HG03520 (cell line): ENCODE measurements at regions not wholly inside any gene's neighbourhood (a gene's known extent, or its start where the extent isn't known, plus 50 kb on each side); places are given as distances from the start of the nearest gene placed in this dataset.
"Not testable (repeated sequence)": the region's sequence is repeated elsewhere in the genome, so short reads cannot be mapped to it uniquely, and the experiment has no call there.

Source experiments
- ATAC-seq: cut with Tn5 transposase; IDR thresholded peaks from one replicate; pipeline ENCODE4 v1.9.1; 2021; ENCODE audit warnings: mild to moderate bottlenecking, moderate library complexity; ENCODE audit not compliant: unreplicated experiment

DNA sequence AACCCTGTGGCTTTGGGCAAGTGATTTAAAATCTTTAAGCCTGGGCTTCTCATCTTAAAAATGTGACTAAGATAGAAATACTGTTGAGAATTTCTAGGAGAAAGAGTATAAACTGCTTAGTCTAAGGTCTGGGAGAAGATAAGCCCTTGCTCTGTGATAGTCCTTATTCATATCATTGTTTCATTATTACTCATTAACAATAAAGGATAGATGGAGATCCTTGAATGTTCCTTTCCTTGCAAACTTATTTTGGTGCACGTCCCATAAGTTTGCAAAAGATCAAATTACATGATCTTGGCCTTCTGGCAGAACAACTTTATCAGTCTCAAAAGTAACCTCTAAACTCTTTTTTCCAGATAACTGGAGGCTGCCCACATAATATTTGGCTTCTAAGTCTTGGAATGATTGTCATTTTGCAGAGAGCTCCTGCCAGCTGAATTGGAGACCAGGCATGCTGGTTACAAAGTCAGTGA, 138.3 kb downstream of the FAM124B start:
- ATAC-seq = no peak

- no peak for ATAC-seq
These were observed 140.6 kb downstream of the FAM124B start for GRCh38 chr2:224261326-224261725.

DNA sequence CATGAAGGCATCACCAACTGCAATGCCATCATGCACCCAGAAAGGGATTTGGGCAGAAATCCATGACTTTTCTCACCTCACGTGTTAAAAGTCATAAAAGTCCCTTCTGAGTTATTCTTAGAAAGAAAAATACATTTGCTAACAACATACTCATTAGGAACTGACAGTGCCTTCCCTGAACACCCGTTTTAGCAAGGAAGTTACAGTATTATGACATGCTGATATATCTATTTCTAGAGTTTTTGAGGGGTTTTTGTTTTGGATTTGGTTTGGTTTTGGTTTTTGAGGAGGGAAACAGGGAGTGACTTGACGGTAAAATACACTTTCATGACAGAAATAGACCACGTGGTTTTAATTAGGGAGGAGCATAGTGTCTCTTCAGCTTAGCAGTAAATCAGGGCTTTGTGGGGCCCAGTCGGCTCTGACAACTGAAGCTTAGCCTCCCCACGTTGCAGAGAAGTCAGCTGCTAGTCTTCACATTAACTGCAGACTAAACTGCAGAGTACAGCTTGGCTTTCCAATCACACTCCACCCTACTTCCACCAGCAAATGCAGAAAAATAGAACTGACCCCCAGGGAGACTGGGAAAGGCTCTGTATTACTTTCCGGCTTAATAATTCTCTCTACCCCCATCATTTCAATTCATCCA, 141.4 kb downstream of the FAM124B start:
- ATAC-seq = no peak

DNA sequence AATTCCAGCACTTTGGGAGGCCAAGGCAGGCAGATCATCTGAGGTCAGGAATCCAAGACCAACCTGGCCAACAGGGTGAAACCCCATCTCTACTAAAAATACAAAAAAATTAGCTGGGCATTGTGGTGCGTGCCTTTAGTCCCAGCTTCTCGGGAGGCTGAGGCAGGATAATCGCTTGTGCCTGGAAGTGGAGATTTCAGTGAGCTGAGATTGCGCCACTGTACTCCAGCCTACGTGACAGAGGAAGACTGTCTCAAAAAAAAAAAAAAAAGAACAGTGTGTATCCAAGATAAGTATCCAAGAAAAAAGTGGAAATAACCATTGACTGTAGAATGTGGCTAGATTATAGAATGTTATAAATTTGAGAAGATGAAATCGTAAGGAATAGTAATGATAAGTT, 142.1 kb downstream of the FAM124B start:
- no peak for ATAC-seq

GRCh38 chr2:224258059-224258458, 143.8 kb downstream of the FAM124B start:
- no peak for ATAC-seq

DNA sequence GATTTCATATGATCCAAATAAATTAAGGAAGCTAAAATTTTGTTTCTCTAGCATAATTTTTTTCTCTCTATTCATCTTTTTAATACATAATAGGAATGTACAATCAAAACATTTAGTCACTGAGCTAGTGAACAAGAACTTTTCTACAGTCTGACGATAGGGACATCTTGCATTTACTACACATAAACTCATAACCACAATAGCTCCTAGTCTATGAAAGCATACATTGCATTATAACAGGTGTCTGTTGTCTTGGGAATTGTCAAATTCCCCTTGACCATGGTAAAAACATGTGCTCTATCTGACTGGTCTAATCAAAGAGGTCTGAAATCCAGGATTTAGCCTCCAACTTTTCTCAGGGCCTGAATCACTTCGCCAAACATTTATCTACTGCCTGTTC, 144.8 kb downstream of the FAM124B start:
- ATAC-seq = no peak

GRCh38 chr2:224253464-224253863, 148.4 kb downstream of the FAM124B start:
- no peak for ATAC-seq

DNA sequence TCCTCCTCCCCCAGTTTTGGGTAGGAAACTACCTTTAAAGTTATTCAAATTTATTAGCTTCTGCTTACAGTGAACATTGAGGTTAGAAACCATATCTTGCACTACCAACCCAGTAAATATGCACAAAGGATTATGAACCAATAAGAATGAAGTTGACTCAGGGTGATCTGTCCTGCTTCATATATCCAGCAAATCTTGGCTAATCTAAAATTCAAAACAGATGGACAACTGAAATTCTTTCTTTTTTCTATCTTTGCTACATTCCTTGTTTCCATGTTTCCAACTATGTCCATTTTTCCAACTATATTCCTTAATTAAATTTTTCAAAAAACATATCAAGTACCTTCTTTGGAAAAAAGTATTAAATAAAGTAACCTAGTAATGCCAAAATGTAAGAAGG, 149.3 kb downstream of the FAM124B start:
- ATAC-seq = no peak

DNA sequence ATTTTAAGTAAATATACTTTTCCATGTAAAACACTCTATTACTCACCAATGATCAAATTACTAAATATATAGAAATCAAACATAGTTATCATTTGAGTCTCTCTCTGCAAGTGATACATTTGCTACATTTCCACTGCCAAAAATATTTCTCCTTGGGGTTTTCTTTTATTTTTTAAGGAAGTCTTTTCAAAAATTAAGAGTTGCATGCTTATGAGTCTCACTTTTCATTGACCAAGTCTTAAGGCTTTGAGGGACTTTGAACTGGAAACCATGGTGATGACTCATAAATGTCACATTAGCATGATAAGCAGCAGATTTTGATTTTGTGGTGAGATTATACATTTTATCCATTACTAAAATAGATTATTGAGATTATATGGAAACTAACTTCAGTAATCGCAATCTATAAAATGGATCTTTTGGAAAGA, 152.9 kb downstream of the FAM124B start:
- ATAC-seq = no peak

- ATAC-seq = no peak
These were observed 159.3 kb downstream of the FAM124B start for GRCh38 chr2:224242561-224242960.

GRCh38 chr2:224241812-224242211, 160.1 kb downstream of the FAM124B start:
- ATAC-seq = no peak

DNA sequence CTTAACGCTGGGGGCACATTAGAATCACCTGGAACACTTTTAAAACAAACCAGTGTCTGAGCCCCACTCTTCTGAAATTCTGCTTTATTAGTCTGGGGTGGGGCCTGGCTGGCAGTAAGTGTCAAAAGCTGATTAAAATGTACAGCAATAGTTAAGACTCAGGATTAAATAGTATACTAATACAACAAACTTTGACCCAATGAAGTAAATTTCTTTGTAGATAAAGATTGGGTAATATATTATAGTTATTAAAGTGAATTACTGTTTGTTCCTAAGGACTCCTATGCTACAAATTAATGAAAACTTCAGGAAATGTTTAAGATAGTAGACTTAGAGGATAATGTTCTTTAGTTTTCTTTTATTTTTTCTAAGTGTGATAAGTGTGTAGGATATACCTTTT, 160.9 kb downstream of the FAM124B start:
- no peak for ATAC-seq

GRCh38 chr2:224223851-224224555, 177.9 kb downstream of the FAM124B start:
- ATAC-seq = no peak

- no peak for ATAC-seq
These were observed 178.9 kb downstream of the FAM124B start for GRCh38 chr2:224222974-224223373.

GRCh38 chr2:224222291-224222690, 179.6 kb downstream of the FAM124B start:
- ATAC-seq = no peak

DNA sequence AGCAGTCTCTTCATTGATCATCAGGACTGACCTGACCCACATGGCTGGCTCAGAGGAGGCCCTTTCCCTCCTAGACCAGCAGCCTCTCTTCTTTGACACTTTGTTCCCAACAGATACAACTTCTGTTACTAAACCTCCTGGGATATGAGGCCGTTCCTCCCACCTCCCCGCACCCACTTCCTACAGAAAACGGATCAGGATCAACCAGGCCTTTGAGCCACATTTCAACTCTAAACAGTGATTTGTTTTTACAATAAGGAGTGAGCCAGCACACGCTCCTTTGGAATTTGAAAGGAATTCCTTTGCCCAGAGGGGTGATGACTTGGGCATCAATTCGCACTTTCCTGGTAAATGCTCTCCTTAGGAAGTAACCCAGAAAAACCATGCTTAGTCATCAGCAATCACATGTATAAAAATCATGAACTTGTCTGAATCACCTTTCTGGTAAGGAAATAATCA, 180.4 kb downstream of the FAM124B start:
- no peak for ATAC-seq

GRCh38 chr2:224220586-224221255, 181.2 kb downstream of the FAM124B start:
- no peak for ATAC-seq

DNA sequence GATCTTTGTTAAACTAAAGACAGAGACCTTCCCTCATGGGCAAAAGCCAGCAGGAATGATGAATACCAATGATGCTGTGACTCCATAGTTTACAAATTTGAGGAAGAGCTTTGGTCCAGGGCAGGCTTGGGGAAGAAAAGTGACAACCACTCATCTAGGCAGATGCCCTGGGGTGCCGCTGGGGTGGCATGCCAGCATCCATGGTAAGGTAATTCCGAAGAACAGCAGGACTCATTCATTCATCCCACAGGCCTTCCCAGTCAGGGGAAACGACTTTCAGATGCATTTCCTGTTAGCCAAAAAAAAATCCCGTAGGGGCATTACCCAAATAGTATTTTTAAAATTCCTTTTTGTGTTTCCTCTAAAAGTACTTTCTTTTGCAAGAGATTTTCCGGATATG, 180.7 kb upstream of the SERPINE2 start:
- ATAC-seq = no peak

GRCh38 chr2:224217962-224218347, 178.9 kb upstream of the SERPINE2 start:
- ATAC-seq = no peak

- no peak for ATAC-seq
These were observed 178.3 kb upstream of the SERPINE2 start for GRCh38 chr2:224217233-224217961.

DNA sequence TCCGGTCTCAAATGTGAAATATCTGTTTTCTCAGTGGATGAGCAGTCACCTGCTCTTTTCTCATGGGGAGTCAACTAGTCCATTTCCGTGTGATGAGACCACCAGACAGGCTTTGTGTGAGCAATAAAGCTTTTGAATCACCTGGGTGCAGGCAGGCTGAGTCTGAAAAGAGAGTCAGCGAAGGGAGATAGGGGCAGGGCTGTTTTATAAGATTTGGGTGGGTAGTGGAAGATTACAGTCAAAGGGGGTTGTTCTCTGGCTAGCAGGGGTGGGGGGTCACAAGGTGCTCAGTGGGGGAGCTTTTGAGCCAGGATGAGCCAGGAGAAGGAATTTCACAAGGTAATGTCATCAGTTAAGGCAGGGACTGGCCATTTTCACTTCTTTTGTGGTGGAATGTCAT, 176.5 kb upstream of the SERPINE2 start:
- not testable (repeated sequence) for ATAC-seq
